GM12878 (cell line): ENCODE measurements at regions not wholly inside any gene's neighbourhood (a gene's known extent, or its start where the extent isn't known, plus 50 kb on each side); places are given as distances from the start of the nearest gene placed in this dataset.

Source experiments
- CBX5 ChIP-seq: sonication (generic); IDR thresholded peaks from 2 replicates; pipeline ENCODE4 v1.6.1; 2016; ENCODE audit warnings: low read depth, moderate library complexity, mild to moderate bottlenecking, inconsistent platforms
- CTCF ChIP-seq, 3 experiments: IDR thresholded peaks in 2 of 3; conservative IDR thresholded peaks in 1 of 3; 2 replicates each; pipeline ENCODE4 v1.5.1; 2011; ENCODE audit warnings: low read depth in 3 of 3, low read length in 3 of 3, mild to moderate bottlenecking in 3 of 3, control low read depth in 2 of 3, moderate library complexity in 2 of 3, inconsistent platforms in 1 of 3, mixed read lengths in 1 of 3; ENCODE audit not compliant: control insufficient read depth in 2 of 3, insufficient read depth in 1 of 3; ENCODE audit errors: extremely low read depth in 1 of 3
- CUX1 ChIP-seq: IDR thresholded peaks from 2 replicates; pipeline ENCODE4 v1.6.1; 2012; ENCODE audit warnings: improper control_type of control experiment, low read depth, low read length; ENCODE audit not compliant: insufficient replicate concordance
- GABPA ChIP-seq: IDR thresholded peaks from 2 replicates; pipeline ENCODE4 v1.6.1; 2014; ENCODE audit warnings: antibody characterized with exemption, low read depth, mild to moderate bottlenecking, inconsistent platforms
- JUNB ChIP-seq: IDR thresholded peaks from 2 replicates; pipeline ENCODE4 v1.6.1; 2016; ENCODE audit warnings: antibody characterized with exemption, mild to moderate bottlenecking
- PAX5 ChIP-seq: IDR thresholded peaks from 2 replicates; pipeline ENCODE4 v1.6.1; 2011; ENCODE audit warnings: low read depth, low read length, borderline replicate concordance
- PBX3 ChIP-seq: IDR thresholded peaks from 2 replicates; pipeline ENCODE4 v1.6.1; 2011; ENCODE audit warnings: mild to moderate bottlenecking, low read depth, low read length, moderate library complexity; ENCODE audit not compliant: insufficient replicate concordance
- POLR2A ChIP-seq: IDR thresholded peaks from 2 replicates; pipeline ENCODE4 v1.6.1; 2011; ENCODE audit warnings: low read depth, mild to moderate bottlenecking, low read length
- POLR2AphosphoS2 ChIP-seq: IDR thresholded peaks from 2 replicates; pipeline ENCODE4 v1.6.1; 2011; ENCODE audit warnings: low read depth, mild to moderate bottlenecking, low read length, improper control_type of control experiment, moderate library complexity
- POLR2AphosphoS5 ChIP-seq: IDR thresholded peaks from 2 replicates; pipeline ENCODE4 v1.6.1; 2011; ENCODE audit warnings: mild to moderate bottlenecking, low read length, inconsistent platforms
- RAD51 ChIP-seq: fragments of 450-650 bp; IDR thresholded peaks from 2 replicates; pipeline ENCODE4 v1.6.1; 2016; ENCODE audit warnings: moderate library complexity, mild to moderate bottlenecking, inconsistent platforms
- REST ChIP-seq: IDR thresholded peaks from 2 replicates; pipeline ENCODE4 v1.6.1; 2012; ENCODE audit warnings: mild to moderate bottlenecking, low read depth, low read length
- ZBTB4 ChIP-seq: fragments of 450-650 bp; formaldehyde crosslinking; IDR thresholded peaks from 2 replicates; pipeline ENCODE4 v1.4.0; 2022; ENCODE audit warnings: mild to moderate bottlenecking, moderate library complexity
- ZNF274 ChIP-seq: IDR thresholded peaks from one replicate; pipeline ENCODE4 v1.8.0; 2011; ENCODE audit not compliant: insufficient read length, insufficient read depth

- TF ChIP-seq RAD51 (no peak), GABPA (no peak), CTCF (IDR thresholded peaks at IDR 0.05 in 2 of 3, conservative IDR thresholded peaks at IDR 0.05 in 1 of 3; ENCODE audit: control insufficient read depth in 2 of 3, extremely low read depth in 1 of 3, insufficient read depth in 1 of 3, low read depth in 3 of 3, low read length in 3 of 3) (no peak), ZBTB4 (CRISPR knock-in tag) (no peak), POLR2A (no peak), PAX5 (no peak), CBX5 (no peak), POLR2AphosphoS5 (no peak), ZNF274 (no peak), CUX1 (no peak), REST (no peak), PBX3 (no peak), POLR2AphosphoS2 (no peak), JUNB (no peak)
Measured at GRCh38 chr4:124173912-124174311, 538.6 kb downstream of the ANKRD50 start.
